Tibial nerve (tissue), 4 donors: ENCODE measurements at regions not wholly inside any gene's neighbourhood (a gene's known extent, or its start where the extent isn't known, plus 50 kb on each side); places are given as distances from the start of the nearest gene placed in this dataset.

ENCODE experiments used
- DNase-seq, 2 donors: peaks; one replicate each; pipeline ENCODE4 v3.0.0-alpha.2; 2019; ENCODE audit warnings: low spot score in 2 of 2
- H3K27ac ChIP-seq, 4 donors: fragments of 200-600 bp; sonication (generic) in 3 of 4; one replicate each; pipeline ENCODE4 v1.5.1; 2017 to 2019; ENCODE audit warnings: mild to moderate bottlenecking in 1 of 4
- H3K27me3 ChIP-seq, 2 donors: fragments of 200-600 bp; sonication (generic) in 1 of 2; one replicate each; pipeline versions ENCODE4 v1.5.1 to v1.6.0; 2017 to 2019
- H3K36me3 ChIP-seq, 3 donors: fragments of 200-600 bp; sonication (generic); one replicate each; pipeline ENCODE4 v1.5.1; 2018 to 2019
- H3K4me1 ChIP-seq, 4 donors: fragments of 200-600 bp; sonication (generic) in 3 of 4; one replicate each; pipeline ENCODE4 v1.5.1; 2017 to 2019
- H3K4me3 ChIP-seq, 4 donors: fragments of 200-600 bp; sonication (generic) in 3 of 4; one replicate each; pipeline ENCODE4 v1.5.1; 2017 to 2019; ENCODE audit warnings: mild to moderate bottlenecking in 1 of 4, moderate library complexity in 1 of 4
- H3K9me3 ChIP-seq, 4 donors: fragments of 200-600 bp; sonication (generic) in 3 of 4; one replicate each; pipeline ENCODE4 v1.5.1; 2017 to 2019
- EP300 ChIP-seq, 2 donors: sonication (generic); formaldehyde crosslinking; IDR thresholded peaks; one replicate each; pipeline ENCODE4 v1.6.1; 2017; ENCODE audit warnings: antibody characterized with exemption in 2 of 2, mild to moderate bottlenecking in 1 of 2
- POLR2A ChIP-seq, 2 donors: fragments of 450-650 bp; IDR thresholded peaks; one replicate each; pipeline ENCODE4 v1.6.1; 2017; ENCODE audit warnings: antibody characterized with exemption in 2 of 2, mild to moderate bottlenecking in 2 of 2, moderate library complexity in 2 of 2
- WGBS, 2 donors: methylation state at CpG; one replicate each; pipeline ENCODE4 v1.1.5; 2018; 5-methylcytosine and 5-hydroxymethylcytosine counted together
- TF ChIP-seq, protein P1 (sequence below), 5 experiments: fragments of 200-600 bp in 3 of 5; fragments of 450-650 bp in 2 of 5; sonication (generic) in 3 of 5; IDR thresholded peaks; one replicate each; pipeline ENCODE4 v1.5.1; 2016 to 2019; ENCODE audit warnings: antibody characterized with exemption in 5 of 5, mild to moderate bottlenecking in 3 of 5, moderate library complexity in 2 of 5

DNA sequence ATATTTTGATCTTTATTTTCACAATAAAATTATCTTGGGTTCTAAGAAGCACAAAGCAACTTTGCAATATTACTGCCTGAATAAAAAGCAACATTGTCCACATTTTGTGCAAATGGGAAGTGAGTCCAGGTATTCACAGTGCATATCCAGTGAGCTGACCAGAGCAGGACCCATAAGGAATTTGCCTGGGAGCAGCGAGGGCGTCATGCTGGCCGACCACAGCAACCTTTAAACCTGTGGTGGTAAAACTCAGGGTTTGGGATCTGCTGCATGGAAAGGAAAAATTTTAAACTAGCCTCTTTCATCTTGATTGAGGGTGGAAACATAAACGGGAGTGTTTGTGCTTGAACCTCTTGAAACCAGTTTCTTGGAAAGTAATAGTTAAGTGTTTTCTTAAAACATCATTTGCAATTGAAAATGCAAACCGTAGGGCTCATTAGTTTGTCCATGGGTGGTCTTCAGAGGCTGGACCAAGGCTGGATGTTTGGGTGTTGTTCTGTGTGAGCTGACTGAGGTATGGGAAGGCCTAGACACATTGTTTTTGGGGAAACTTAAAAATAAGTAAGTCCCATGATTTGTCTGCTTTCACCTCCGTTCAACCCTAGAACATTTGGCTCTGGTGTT lies 85.0 kb upstream of the ANKH start:
- Histone ChIP-seq H3K4me3 (no peak overlapping the region), H3K27me3 (no peaks in the 10 kb centered on the region), H3K9me3 (no peaks in the 10 kb centered on the region), H3K4me1 (peaks cover 0 to 5% (median 0%) of the 10 kb centered on the region in 4 donors), H3K36me3 (no peaks in the 10 kb centered on the region), H3K27ac (no peak overlapping the region)
- 65 to 66% methylated on average over 6 of the region's 6 CpGs for WGBS, 2 donors
- DNase-seq: no peak
- TF ChIP-seq, protein P1, sequence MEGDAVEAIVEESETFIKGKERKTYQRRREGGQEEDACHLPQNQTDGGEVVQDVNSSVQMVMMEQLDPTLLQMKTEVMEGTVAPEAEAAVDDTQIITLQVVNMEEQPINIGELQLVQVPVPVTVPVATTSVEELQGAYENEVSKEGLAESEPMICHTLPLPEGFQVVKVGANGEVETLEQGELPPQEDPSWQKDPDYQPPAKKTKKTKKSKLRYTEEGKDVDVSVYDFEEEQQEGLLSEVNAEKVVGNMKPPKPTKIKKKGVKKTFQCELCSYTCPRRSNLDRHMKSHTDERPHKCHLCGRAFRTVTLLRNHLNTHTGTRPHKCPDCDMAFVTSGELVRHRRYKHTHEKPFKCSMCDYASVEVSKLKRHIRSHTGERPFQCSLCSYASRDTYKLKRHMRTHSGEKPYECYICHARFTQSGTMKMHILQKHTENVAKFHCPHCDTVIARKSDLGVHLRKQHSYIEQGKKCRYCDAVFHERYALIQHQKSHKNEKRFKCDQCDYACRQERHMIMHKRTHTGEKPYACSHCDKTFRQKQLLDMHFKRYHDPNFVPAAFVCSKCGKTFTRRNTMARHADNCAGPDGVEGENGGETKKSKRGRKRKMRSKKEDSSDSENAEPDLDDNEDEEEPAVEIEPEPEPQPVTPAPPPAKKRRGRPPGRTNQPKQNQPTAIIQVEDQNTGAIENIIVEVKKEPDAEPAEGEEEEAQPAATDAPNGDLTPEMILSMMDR (IDR thresholded peaks at IDR 0.05): no peak
- TF ChIP-seq EP300 (IDR thresholded peaks at IDR 0.05) (no peak), POLR2A (IDR thresholded peaks at IDR 0.05) (no peak)

DNA sequence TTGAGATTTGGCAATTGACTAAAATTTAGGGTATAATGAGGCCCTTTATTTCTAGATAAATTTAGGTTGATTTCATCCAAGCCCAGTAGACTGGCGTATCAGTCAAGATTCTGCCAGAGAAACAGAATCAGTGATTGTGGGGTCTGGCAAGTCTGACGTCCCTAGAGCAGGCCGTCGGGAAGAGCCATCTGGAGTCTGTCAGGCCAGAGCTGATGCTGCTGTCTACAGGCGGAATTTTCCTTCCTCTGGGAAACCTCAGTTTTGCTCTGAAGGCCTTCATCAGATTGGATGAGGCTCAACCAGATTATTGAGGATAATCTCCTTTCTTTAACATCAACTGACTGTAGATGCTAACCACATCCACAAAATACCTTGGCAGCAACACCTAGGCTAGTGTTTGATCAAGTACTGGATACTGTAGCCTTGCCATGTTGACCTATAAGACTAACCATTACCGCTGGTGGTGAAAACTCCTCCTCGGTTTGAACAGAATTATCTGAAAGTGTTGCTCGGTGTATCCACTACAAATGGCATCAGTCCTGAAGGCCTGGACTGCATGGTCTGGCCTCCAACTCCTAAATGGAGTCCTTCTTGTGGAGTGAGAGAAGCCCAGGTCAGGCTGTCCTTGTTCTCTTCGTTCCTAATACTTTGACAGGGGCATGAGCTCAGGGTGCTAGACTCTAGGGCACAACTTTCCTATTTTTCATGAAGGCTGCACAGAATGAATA lies 83.2 kb upstream of the ANKH start:
- no peaks in the 10 kb centered on the region for H3K36me3 ChIP-seq
- no peak for DNase-seq
- TF ChIP-seq EP300 (IDR thresholded peaks at IDR 0.05) (no peak), POLR2A (IDR thresholded peaks at IDR 0.05) (no peak)
- TF ChIP-seq, protein P1 (IDR thresholded peaks at IDR 0.05): no peak
- H3K4me3 ChIP-seq: no peak overlapping the region
- 79 to 80% methylated on average over 9 of the region's 9 CpGs for WGBS, 2 donors
- no peak overlapping the region for H3K27ac ChIP-seq
- H3K27me3 ChIP-seq: no peaks in the 10 kb centered on the region
- H3K4me1 ChIP-seq: peaks cover 0 to 5% (median 0%) of the 10 kb centered on the region in 4 donors
- no peaks in the 10 kb centered on the region for H3K9me3 ChIP-seq

DNA sequence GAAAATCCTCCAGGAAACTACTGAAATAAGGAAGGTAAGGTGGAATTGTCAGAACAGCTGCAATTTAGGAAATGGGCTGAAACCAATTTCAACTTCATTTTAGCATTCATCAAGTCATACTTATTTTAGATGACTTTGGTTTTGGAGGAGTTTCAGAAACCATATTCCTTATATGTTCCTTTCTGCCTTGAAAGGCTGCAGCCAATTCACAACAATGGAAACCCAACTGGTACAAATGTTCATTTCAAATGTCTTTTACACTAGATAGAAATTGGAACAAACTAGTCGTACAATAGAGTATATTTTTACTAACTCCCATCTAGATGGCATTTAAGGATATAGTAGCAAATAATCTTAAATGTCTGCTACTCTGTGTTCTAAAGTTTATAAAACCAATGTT lies 82.6 kb upstream of the ANKH start:
- peaks cover 0 to 5% (median 0%) of the 10 kb centered on the region in 4 donors for H3K4me1 ChIP-seq
- H3K4me3 ChIP-seq: no peak overlapping the region
- H3K27ac ChIP-seq: no peak overlapping the region
- no peaks in the 10 kb centered on the region for H3K9me3 ChIP-seq
- no peaks in the 10 kb centered on the region for H3K27me3 ChIP-seq
- DNase-seq: no peak
- WGBS, 2 donors: 87 to 90% methylated on average over 1 of the region's 1 CpG
- TF ChIP-seq, protein P1 (IDR thresholded peaks at IDR 0.05): no peak
- no peak for TF ChIP-seq POLR2A (IDR thresholded peaks at IDR 0.05)
- TF ChIP-seq EP300 (IDR thresholded peaks at IDR 0.05): no peak
- no peaks in the 10 kb centered on the region for H3K36me3 ChIP-seq

DNA sequence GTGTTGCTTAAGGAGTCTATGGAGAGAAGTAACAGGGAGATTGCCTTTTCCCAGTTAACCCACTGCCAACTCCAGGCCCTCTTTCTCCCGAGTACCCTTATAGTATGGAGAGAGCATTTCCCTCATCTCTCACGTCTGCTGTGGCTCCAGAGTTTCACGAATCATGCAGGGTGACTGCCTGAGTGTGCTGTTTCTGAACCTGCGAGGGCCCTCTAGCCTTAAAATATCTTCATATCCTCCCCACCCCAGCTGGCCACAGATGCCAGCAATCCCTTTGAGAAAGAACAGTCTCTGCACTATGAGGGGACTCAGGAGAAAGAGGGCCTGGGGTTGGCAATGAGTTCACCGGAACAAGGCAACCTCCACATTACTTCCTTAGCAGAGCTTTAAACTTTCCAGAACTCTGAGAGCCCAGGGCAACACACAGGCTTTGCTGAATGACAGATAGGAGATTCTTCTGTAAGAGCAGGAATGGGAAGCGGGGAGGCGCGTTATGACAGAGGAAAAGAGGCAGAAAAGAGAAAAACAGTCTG lies 81.6 kb upstream of the ANKH start:
- Histone ChIP-seq H3K27ac (no peak overlapping the region), H3K27me3 (no peaks in the 10 kb centered on the region), H3K36me3 (no peaks in the 10 kb centered on the region), H3K4me1 (peaks cover 0 to 5% (median 0%) of the 10 kb centered on the region in 4 donors), H3K4me3 (no peak overlapping the region), H3K9me3 (no peaks in the 10 kb centered on the region)
- DNase-seq: no peak
- TF ChIP-seq POLR2A (IDR thresholded peaks at IDR 0.05) (no peak), EP300 (IDR thresholded peaks at IDR 0.05) (no peak)
- TF ChIP-seq, protein P1 (IDR thresholded peaks at IDR 0.05): no peak
- 74 to 79% methylated on average over 8 of the region's 8 CpGs for WGBS, 2 donors

DNA sequence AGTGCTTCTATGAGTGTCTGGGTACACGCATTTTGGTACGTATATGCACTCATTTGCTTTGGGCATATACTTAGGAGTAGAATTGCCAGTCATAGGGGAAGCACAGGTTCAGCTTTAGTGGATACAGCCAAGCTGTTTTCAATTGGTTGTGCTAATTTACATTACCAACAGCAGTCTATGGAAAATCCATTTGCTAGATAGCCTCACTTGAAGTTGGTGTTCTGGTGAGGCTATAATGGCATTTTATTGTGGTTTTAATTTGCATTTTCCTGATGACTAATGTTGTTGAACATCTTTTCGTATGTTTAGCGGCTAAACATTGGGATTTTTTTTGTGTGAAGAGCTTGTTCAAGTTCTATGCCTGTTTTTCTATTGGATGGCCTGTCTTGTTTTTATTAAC lies 76.8 kb upstream of the ANKH start:
- WGBS, 2 donors: 82% methylated on average over 4 of the region's 4 CpGs
- TF ChIP-seq POLR2A (IDR thresholded peaks at IDR 0.05) (no peak), EP300 (IDR thresholded peaks at IDR 0.05) (no peak)

More for the DNA sequence above, 76.8 kb upstream of the ANKH start:
- no peak overlapping the region for H3K27ac ChIP-seq
- peaks cover 0 to 11% (median 0%) of the 10 kb centered on the region in 4 donors for H3K4me1 ChIP-seq
- H3K27me3 ChIP-seq: no peaks in the 10 kb centered on the region
- DNase-seq: no peak
- no peaks in the 10 kb centered on the region for H3K9me3 ChIP-seq
- no peak overlapping the region for H3K4me3 ChIP-seq
- H3K36me3 ChIP-seq: no peaks in the 10 kb centered on the region
